T-helper 2 cell treated with Interferon-gamma antibody and Interleukin-4, amounts not matched to agents 5 μg/mL and 100 μg/mL, for 36 hours (primary cell): ENCODE measurements at regions not wholly inside any gene's neighbourhood (a gene's known extent, or its start where the extent isn't known, plus 50 kb on each side); places are given as distances from the start of the nearest gene placed in this dataset.
"Not testable (repeated sequence)": the region's sequence is repeated elsewhere in the genome, so short reads cannot be mapped to it uniquely, and the experiment has no call there.

Experiments used
- DNase-seq: peaks from one replicate; pipeline ENCODE4 v3.0.0; 2021; ENCODE audit warnings: low spot score
- H3K27ac Mint-ChIP-seq: one replicate; pipeline ENCODE4 v1.8.0; 2021; ENCODE audit warnings: mild to moderate bottlenecking, mixed read lengths
- H3K27me3 Mint-ChIP-seq: one replicate; pipeline ENCODE4 v1.8.0; 2021; ENCODE audit warnings: low read depth, mixed read lengths
- H3K36me3 Mint-ChIP-seq: one replicate; pipeline ENCODE4 v1.8.0; 2021; ENCODE audit warnings: low read depth, mixed read lengths
- H3K4me1 Mint-ChIP-seq: one replicate; pipeline ENCODE4 v1.8.0; 2021; ENCODE audit warnings: low read depth, mixed read lengths
- H3K4me3 Mint-ChIP-seq: one replicate; pipeline ENCODE4 v1.8.0; 2022; ENCODE audit warnings: mild to moderate bottlenecking, moderate library complexity, mixed read lengths
- H3K9me3 Mint-ChIP-seq: one replicate; pipeline ENCODE4 v1.8.0; 2021; ENCODE audit warnings: mixed read lengths

DNA sequence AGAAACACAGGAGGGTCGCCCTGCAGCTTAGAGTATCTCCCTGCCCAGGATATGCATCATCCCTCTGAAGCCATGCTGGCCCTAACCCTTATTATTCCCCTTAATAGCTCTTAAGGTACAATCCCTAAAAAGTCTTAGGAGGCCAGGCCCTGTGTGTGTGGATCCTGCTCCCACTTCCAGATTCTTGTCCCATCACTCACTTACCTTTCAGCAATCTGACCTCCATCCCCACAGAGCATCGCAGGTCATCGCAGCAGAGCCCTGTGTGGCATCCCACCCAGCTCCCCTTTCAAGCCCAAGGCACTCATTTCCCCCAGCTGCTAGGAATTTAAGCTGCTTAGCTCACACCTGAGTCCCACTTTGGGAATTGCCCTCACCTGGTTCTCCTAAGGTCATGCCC, 223.8 kb upstream of the SMLR1 start:
- Mint-ChIP-seq H3K36me3 (peaks cover 1% of the 10 kb centered on the region), H3K27me3 (peaks cover 2% of the 10 kb centered on the region), H3K4me3 (no peak overlapping the region), H3K9me3 (no peaks in the 10 kb centered on the region), H3K27ac (no peak overlapping the region), H3K4me1 (peaks cover 20% of the 10 kb centered on the region)
- DNase-seq: no peak

DNA sequence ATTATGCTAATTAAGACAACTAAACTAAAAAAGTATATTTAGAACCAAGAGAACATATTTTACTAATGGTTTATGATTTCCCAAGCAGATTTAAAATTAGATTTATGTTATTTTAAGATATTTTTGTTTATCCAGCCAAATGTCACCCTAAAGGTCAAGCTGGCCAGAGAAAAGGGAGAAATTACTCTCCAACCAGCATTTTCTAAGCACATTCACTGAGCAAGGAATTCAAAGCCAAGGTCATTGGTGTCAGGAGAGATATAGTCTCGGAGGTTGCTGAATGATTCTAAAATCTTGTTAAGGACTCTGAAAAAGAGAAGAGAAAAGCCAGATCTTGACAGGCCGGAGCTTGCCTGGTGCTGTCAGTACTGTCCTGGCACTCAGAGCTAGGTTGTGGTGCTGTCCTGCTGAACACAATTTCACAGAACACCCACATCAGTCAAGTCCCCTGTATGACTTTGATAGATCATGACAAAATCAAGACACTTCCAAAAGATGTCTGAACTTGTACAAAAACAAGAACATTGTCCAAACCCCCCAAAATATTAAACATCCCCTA, 222.3 kb upstream of the SMLR1 start:
- no peak for DNase-seq
- H3K36me3 Mint-ChIP-seq: peaks cover 1% of the 10 kb centered on the region
- no peaks in the 10 kb centered on the region for H3K9me3 Mint-ChIP-seq
- peaks cover 20% of the 10 kb centered on the region for H3K4me1 Mint-ChIP-seq
- no peak overlapping the region for H3K27ac Mint-ChIP-seq
- H3K4me3 Mint-ChIP-seq: no peak overlapping the region
- H3K27me3 Mint-ChIP-seq: peaks cover 2% of the 10 kb centered on the region

DNA sequence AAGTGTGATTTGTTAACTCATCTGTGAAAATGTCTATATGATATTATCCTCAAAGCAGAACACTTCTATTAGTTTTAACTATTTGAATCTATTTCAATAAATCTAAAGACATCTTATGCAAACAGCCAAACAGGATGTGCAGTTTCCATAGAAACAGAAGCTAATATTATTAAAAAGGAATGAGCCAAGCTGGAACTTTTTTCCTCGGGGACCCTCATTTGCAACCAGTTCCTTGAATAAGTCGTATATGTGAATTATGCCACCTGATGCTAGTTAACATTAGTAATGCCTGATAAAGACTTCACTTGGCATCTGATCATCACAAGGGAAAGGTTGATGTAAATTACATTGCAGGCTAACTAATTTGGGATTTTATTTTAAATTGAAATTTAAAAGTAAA, 216.9 kb upstream of the SMLR1 start:
- Mint-ChIP-seq H3K27me3 (peaks cover 2% of the 10 kb centered on the region), H3K4me1 (peaks cover 5% of the 10 kb centered on the region)
- no peak for DNase-seq

DNA sequence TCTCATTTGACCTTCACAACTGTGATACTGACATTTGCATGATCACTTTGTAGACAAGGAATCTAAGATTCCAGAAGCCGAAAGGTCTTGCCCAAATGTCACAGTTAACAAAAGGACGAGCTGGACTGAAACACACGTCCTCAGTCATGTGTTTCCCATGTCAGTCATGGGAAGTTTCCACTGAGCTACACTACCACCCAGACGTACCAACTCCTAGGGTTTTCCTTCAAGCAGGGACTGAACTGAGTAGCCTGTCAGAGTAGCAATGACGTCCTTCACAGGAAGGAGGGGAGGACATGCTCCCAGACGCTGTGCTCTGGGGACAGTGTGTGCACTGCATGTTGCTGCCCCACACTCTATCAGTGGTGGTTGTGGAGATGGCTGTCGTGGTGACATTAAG, 215.8 kb upstream of the SMLR1 start:
- Mint-ChIP-seq H3K36me3 (peaks cover 1% of the 10 kb centered on the region), H3K4me3 (no peak overlapping the region), H3K27ac (no peak overlapping the region), H3K4me1 (peaks cover 5% of the 10 kb centered on the region), H3K27me3 (peaks cover 2% of the 10 kb centered on the region), H3K9me3 (no peaks in the 10 kb centered on the region)
- DNase-seq: no peak

More for the DNA sequence above, 216.9 kb upstream of the SMLR1 start:
- peaks cover 1% of the 10 kb centered on the region for H3K36me3 Mint-ChIP-seq
- H3K9me3 Mint-ChIP-seq: no peaks in the 10 kb centered on the region
- H3K27ac Mint-ChIP-seq: no peak overlapping the region
- no peak overlapping the region for H3K4me3 Mint-ChIP-seq

DNA sequence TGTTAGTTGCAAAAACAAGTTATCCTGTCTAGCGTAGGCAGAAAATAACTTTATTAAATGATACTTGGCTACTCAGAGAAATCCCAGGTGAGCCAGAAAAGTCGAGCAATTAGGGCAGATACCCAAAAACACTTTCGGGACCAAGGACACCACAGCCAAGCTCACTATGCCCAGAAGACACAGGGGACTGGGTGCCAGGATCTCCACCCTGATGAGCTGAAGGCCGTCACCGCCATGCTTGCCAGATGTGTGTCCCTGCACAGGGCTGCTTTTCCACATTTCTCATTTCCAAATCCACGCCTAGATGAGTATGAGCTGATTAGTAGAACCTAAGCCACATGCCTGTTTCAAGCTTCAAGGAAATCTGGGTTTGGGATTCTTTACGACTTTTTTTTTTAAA, 214.0 kb upstream of the SMLR1 start:
- Mint-ChIP-seq H3K36me3 (no peaks in the 10 kb centered on the region), H3K27me3 (peaks cover 2% of the 10 kb centered on the region), H3K4me1 (peaks cover 5% of the 10 kb centered on the region), H3K4me3 (no peak overlapping the region), H3K27ac (no peak overlapping the region), H3K9me3 (no peaks in the 10 kb centered on the region)
- no peak for DNase-seq

DNA sequence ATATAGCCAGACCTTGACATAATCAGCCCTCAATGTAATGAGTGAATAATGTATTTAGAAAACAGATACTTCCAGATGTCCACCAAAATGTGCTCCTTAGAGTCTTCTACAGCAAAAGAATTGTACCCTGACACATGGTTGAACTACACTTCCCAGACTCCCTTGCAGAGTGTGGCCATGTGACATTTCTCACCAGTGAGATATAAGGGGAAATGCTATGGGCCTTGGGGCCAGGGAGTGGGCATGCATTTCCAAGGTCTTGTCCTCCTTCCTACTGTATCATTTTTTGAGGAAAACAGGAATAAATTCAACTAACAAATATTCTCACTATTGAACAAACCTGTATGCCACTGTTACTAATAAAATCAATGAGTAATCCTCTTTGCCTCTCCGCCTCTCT, 211.4 kb upstream of the SMLR1 start:
- Mint-ChIP-seq H3K36me3 (no peaks in the 10 kb centered on the region), H3K9me3 (no peaks in the 10 kb centered on the region), H3K4me3 (no peak overlapping the region), H3K27me3 (peaks cover 2% of the 10 kb centered on the region), H3K27ac (no peak overlapping the region), H3K4me1 (peaks cover 14% of the 10 kb centered on the region)
- DNase-seq: no peak

DNA sequence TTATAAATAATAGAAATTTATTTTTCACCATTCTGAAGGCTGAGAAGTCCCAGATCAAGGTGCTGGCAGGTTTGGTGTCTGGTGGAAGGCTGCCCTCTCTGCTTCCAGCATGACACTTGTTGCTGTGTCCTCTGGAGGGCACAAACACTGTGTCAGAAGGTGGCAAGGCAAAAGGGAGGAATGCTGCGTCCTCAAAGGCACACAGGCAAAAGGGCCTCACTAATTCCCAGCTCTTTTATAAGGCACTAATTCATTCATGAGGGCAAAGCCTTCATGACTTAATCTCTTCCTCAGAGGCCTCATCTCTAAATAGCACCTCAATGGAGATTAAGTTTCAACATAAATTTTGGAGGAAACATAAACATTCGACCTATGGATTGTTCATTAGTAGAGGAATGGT, 209.5 kb upstream of the SMLR1 start:
- Mint-ChIP-seq H3K36me3 (no peaks in the 10 kb centered on the region), H3K9me3 (peaks cover 4% of the 10 kb centered on the region), H3K27me3 (peaks cover 2% of the 10 kb centered on the region), H3K4me1 (peaks cover 20% of the 10 kb centered on the region), H3K4me3 (no peak overlapping the region), H3K27ac (no peak overlapping the region)
- no peak for DNase-seq

DNA sequence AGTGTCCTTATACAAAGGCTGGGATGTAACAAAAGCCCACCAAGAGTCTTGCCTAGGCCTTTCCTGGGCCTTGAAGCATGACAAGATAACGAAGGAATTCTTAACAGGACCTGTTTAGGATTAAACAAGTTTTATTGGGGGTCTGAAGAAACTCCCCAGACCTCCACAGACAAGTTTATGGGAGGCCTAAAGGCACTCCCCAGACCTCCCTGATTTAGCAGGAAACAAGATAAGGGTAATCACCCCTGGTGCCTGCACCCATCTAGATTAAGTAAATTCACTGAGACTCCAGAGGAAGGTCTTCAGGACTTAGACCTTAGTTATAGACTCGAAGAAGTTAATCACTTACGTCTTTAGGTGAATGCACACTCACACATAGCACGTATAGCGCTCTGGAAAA, 208.4 kb upstream of the SMLR1 start:
- Mint-ChIP-seq H3K36me3 (peaks cover 10% of the 10 kb centered on the region), H3K4me1 (peaks cover 25% of the 10 kb centered on the region), H3K9me3 (peaks cover 15% of the 10 kb centered on the region)
- H3K27ac Mint-ChIP-seq, H3K4me3 Mint-ChIP-seq, H3K27me3 Mint-ChIP-seq, DNase-seq: not testable (repeated sequence)

DNA sequence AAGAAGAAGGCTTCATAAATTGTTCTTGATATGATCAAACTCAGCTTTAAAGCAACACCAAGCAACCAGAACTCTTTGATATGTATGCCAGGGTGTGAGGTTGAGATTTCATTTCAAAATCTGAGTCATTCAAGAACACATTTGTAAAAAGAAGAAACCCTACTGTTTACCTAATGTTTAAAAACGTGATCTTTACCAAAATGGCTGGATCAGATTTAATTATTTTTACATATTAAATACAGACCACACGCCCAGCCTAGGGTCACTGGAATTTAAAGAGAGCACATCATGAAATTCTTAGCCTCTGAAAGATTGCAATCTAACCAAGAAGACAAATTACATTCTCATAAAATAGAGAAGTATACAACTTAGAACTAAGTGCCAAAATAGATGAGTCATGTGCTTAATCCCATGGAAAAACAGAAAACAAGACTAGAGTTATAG, 206.8 kb upstream of the SMLR1 start:
- H3K4me1 Mint-ChIP-seq: peaks cover 34% of the 10 kb centered on the region
- no peak for DNase-seq

DNA sequence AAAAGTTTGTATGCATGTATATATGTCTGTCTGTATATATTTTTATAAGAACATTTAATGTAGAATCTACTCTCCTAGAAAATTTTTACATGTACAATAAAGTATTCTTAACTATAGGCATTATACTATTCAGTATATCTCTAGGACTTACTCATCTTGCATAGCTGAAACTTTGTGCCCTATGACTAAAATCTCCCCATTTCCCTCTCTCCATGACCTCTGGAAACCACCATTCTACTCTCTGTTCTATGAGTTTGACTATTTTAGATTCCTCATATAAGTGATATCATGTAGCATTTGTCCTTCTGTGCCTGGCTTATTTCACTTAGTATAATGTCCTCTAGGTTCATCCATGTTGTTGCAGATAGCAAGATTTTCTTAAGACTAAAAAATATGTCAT, 205.1 kb upstream of the SMLR1 start:
- Mint-ChIP-seq H3K27me3 (no peaks in the 10 kb centered on the region), H3K36me3 (peaks cover 12% of the 10 kb centered on the region), H3K27ac (no peak overlapping the region), H3K4me3 (no peak overlapping the region), H3K4me1 (peaks cover 45% of the 10 kb centered on the region), H3K9me3 (peaks cover 21% of the 10 kb centered on the region)
- DNase-seq: peak; percentile 46

More for the DNA sequence above, 206.8 kb upstream of the SMLR1 start:
- Mint-ChIP-seq H3K27ac (no peak overlapping the region), H3K9me3 (peaks cover 21% of the 10 kb centered on the region), H3K36me3 (peaks cover 10% of the 10 kb centered on the region), H3K27me3 (no peaks in the 10 kb centered on the region), H3K4me3 (no peak overlapping the region)

DNA sequence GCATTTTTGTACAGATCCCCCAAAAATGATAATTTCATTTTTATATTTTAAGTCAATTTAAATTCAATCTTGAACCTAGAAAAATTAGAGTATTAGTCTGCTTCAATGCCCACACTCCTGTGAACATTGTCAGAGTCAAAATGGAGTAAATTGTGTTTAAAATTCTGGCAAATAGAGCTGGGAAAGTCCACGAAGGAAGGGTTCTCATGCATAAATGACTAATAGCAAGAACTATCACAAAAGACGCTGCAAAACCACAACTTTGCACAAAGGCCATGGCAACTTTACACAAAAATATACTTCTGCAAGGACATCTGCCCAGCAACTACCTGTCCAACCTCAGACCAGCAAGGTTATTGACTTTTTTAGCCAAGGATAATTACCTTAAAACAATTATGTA, 203.2 kb upstream of the SMLR1 start:
- Mint-ChIP-seq H3K36me3 (peaks cover 12% of the 10 kb centered on the region), H3K9me3 (peaks cover 21% of the 10 kb centered on the region), H3K27me3 (no peaks in the 10 kb centered on the region), H3K27ac (no peak overlapping the region), H3K4me3 (no peak overlapping the region), H3K4me1 (peaks cover 47% of the 10 kb centered on the region)
- peak; percentile 18 for DNase-seq

DNA sequence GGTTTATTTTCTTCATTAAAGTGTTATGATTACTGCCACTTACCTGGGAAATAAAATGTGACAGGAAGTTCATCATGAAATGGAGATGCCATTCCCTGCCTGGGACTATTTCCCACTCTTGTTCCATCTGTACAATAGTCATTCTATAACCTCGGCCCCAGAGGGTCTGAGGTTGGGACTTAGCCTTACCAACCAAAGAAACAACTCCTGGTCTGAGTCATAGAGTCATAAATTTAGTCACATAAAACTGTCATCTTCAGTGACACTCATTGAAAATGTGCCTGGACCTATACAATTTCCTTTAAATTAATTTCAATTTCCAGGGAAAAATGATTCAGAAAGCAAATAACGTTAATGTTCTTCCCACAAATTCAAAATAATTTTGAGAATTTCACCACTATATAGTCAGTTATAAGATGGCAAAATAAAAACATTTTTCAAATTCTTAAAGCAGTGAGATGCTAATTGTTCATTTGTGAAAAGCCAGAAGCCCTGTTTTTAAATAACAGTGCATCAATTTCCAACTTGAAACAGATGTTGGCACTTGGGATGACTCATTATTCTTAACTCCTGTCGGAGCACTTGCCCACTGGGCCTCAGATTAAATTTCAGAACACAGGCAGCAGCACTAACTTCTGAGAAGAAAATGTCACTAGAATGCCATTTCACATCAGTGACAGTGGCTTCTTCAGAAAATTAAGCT, 201.2 kb upstream of the SMLR1 start:
- H3K4me3 Mint-ChIP-seq: peak overlapping the region; percentile 32
- peaks cover 25% of the 10 kb centered on the region for H3K9me3 Mint-ChIP-seq
- no peaks in the 10 kb centered on the region for H3K27me3 Mint-ChIP-seq
- DNase-seq: peak; percentile 43
- H3K27ac Mint-ChIP-seq: peak overlapping the region; percentile 66
- H3K4me1 Mint-ChIP-seq: peaks cover 44% of the 10 kb centered on the region
- peaks cover 12% of the 10 kb centered on the region for H3K36me3 Mint-ChIP-seq

DNA sequence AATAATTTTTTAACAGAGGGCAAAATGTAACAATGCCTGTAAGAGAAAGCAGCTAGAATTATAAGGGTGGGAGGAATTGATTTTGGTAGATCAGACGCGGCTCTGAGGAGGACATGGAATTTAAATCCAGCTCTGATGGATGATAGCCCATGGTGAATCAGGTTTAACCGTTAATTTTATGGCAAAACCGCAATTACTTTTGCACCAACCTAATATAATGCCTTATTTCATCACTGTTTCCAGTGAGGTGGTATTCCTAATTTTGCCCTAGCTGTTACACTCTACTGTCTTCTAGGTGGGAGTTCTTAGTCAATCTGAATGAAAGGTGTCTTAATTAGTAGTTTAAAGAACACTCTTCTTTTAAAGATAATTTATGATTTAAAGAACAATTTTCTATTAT, 198.3 kb upstream of the SMLR1 start:
- Mint-ChIP-seq H3K36me3 (peaks cover 2% of the 10 kb centered on the region), H3K4me1 (peaks cover 31% of the 10 kb centered on the region), H3K9me3 (peaks cover 13% of the 10 kb centered on the region), H3K27ac (no peak overlapping the region), H3K4me3 (no peak overlapping the region), H3K27me3 (no peaks in the 10 kb centered on the region)
- no peak for DNase-seq

DNA sequence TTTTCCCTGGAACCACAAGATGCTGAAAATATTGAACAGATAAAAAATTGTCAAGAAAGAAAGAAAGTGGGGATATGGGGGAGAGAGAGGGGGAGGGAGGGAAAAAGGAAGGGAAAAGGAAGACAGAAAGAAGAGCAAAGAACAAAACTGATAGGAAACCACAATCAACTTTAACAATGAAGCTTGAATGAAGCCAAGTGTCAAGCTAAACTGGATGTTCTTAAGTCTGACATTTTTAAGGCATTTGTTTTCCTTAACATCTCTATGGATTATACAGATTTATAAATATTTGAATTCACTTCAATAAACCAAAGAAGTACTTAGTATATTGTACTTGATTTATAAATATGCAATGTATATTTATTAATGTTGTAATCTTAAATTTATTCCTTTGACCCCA, 197.6 kb upstream of the SMLR1 start:
- H3K27me3 Mint-ChIP-seq: no peaks in the 10 kb centered on the region
- no peak for DNase-seq
- peaks cover 10% of the 10 kb centered on the region for H3K9me3 Mint-ChIP-seq
- H3K27ac Mint-ChIP-seq: peak overlapping the region; percentile 42
- no peak overlapping the region for H3K4me3 Mint-ChIP-seq
- peaks cover 2% of the 10 kb centered on the region for H3K36me3 Mint-ChIP-seq
- peaks cover 23% of the 10 kb centered on the region for H3K4me1 Mint-ChIP-seq

DNA sequence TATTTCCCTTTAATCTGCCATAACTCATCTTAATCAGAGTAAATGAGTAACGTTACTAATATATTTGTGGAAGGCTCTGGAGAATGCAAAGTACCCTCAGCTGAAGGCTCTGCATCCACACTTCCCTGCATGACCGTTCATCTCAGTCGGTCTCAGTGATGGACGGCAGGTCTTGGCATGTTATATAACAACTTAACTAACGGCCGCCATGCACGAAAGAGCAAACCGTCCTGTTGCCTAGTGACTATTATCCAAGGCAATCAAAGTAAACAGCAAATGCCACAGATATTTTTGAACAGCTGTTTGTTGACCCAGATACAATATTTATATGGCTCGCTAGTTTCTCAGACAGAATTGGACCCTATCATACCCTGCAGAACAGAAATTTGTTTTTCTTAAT, 194.9 kb upstream of the SMLR1 start:
- Mint-ChIP-seq H3K36me3 (peaks cover 12% of the 10 kb centered on the region), H3K4me1 (peaks cover 8% of the 10 kb centered on the region), H3K4me3 (no peak overlapping the region), H3K27ac (no peak overlapping the region), H3K27me3 (no peaks in the 10 kb centered on the region), H3K9me3 (peaks cover 26% of the 10 kb centered on the region)
- DNase-seq: no peak
